GM13977 (cell line): ENCODE measurements at regions not wholly inside any gene's neighbourhood (a gene's known extent, or its start where the extent isn't known, plus 50 kb on each side); places are given as distances from the start of the nearest gene placed in this dataset.

Source experiments
- DNase-seq: peaks from one replicate; pipeline ENCODE4 v3.0.0; 2012; ENCODE audit warnings: low spot score
- CTCF ChIP-seq: IDR thresholded peaks from 2 replicates; pipeline ENCODE4 v1.5.1; 2012; ENCODE audit warnings: mild to moderate bottlenecking, control low read depth; ENCODE audit not compliant: insufficient read depth; ENCODE audit errors: extremely low read depth, missing control alignments
- in situ Hi-C: fragments of 300-500 bp; cut with MboI; formaldehyde crosslinking; loops from one replicate; pipeline ENCODE4 v1.12.0; 2022; ENCODE audit warnings: low sequenced_read_pairs, low pct_unique_long_range_greater_than_20kb, mixed read lengths, inconsistent platforms; ENCODE audit not compliant: unreplicated experiment

GRCh38 chrX:120774606-120775005 is 101.1 kb downstream of the CT47B1 start:
- TF ChIP-seq CTCF = no peak
- DNase-seq = no peak
- in situ Hi-C loops = loop anchor here (25.0 kb wide), 1 partner anchor 262 kb away; no protein-coding TSS in a partner anchor

- no peak for TF ChIP-seq CTCF
- DNase-seq = no peak
- in situ Hi-C loops = loop anchor here (25.0 kb wide), 1 partner anchor 262 kb away; no protein-coding TSS in a partner anchor
These were observed 101.9 kb downstream of the CT47B1 start for GRCh38 chrX:120773801-120774200.

- peak; percentile 55 for TF ChIP-seq CTCF
- in situ Hi-C loops = loop anchor here (25.0 kb wide), 1 partner anchor 257 kb away; no protein-coding TSS in a partner anchor
- DNase-seq = peak; percentile 32
These were observed 105.9 kb downstream of the CT47B1 start for GRCh38 chrX:120769576-120770341.

- DNase-seq = no peak
- TF ChIP-seq CTCF = no peak
- in situ Hi-C loops = loop anchor here (25.0 kb wide), 1 partner anchor 256 kb away; no protein-coding TSS in a partner anchor
These were observed 107.0 kb downstream of the CT47B1 start for GRCh38 chrX:120768681-120769080.

GRCh38 chrX:120768254-120768653 is 107.4 kb downstream of the CT47B1 start:
- TF ChIP-seq CTCF = no peak
- in situ Hi-C loops = loop anchor here (25.0 kb wide), 1 partner anchor 256 kb away; no protein-coding TSS in a partner anchor
- no peak for DNase-seq

GRCh38 chrX:120763269-120763668 is 112.4 kb downstream of the CT47B1 start:
- no peak for DNase-seq
- in situ Hi-C loops = loop anchor here (25.0 kb wide), 1 partner anchor 251 kb away; no protein-coding TSS in a partner anchor
- no peak for TF ChIP-seq CTCF
